ENCODE measurements at regions not wholly inside any gene's neighbourhood (a gene's known extent, or its start where the extent isn't known, plus 50 kb on each side); places are given as distances from the start of the nearest gene placed in this dataset.

GRCh38 chr3:35483131-35483530 lies 156.2 kb upstream of the ARPP21 start:
- H3K4me1 ChIP-seq = no peaks in the 10 kb centered on the region
- TF ChIP-seq, protein P1, sequence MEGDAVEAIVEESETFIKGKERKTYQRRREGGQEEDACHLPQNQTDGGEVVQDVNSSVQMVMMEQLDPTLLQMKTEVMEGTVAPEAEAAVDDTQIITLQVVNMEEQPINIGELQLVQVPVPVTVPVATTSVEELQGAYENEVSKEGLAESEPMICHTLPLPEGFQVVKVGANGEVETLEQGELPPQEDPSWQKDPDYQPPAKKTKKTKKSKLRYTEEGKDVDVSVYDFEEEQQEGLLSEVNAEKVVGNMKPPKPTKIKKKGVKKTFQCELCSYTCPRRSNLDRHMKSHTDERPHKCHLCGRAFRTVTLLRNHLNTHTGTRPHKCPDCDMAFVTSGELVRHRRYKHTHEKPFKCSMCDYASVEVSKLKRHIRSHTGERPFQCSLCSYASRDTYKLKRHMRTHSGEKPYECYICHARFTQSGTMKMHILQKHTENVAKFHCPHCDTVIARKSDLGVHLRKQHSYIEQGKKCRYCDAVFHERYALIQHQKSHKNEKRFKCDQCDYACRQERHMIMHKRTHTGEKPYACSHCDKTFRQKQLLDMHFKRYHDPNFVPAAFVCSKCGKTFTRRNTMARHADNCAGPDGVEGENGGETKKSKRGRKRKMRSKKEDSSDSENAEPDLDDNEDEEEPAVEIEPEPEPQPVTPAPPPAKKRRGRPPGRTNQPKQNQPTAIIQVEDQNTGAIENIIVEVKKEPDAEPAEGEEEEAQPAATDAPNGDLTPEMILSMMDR (IDR thresholded peaks at IDR 0.05) = no peak
- no peak overlapping the region for H3K4me3 ChIP-seq
- no peaks in the 10 kb centered on the region for H3K9me3 ChIP-seq
- no peaks in the 10 kb centered on the region for H3K27me3 ChIP-seq
- intact Hi-C loops (cut with DNase I; ENCODE audit: low total_unique reads) = no loop called here
- DNase-seq = no peak
- no peak overlapping the region for H3K27ac ChIP-seq
- no peaks in the 10 kb centered on the region for H3K36me3 ChIP-seq

DNA sequence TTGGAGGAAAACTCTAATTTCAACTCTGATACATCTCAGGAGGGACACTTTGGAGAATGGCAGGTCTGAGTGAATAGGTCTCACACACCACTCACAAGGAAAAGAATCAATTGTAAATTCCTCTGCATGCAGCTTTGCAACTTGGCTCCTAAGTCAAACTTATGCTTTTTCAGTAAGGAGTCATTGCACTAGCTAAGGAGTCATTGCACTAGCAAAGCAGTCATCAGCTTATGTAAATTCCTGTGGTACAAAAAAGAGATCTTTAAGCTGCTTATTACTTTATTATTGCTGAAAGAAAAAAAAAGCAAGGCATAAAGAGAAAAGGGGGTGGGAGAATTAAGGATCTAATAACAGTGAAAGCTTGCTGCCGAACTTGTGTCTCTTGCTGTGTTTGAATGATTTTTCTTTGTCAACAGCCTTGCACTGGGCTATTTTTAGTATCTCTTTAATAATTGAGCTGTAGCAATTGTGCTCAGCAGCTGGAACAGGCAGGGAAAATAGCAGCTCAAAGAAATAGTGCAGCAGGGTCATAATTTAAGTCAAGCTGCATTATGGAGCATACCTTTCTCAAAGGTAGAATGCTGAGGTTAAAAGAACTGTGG lies 154.3 kb upstream of the ARPP21 start:
- H3K27ac ChIP-seq = no peak overlapping the region
- H3K27me3 ChIP-seq = no peaks in the 10 kb centered on the region
- H3K9me3 ChIP-seq = no peaks in the 10 kb centered on the region
- no peak overlapping the region for H3K4me3 ChIP-seq
- TF ChIP-seq, protein P1 (IDR thresholded peaks at IDR 0.05) = no peak
- no peaks in the 10 kb centered on the region for H3K4me1 ChIP-seq
- DNase-seq = no peak
- H3K36me3 ChIP-seq = no peaks in the 10 kb centered on the region
- intact Hi-C loops (cut with DNase I; ENCODE audit: low total_unique reads) = no loop called here

- Histone ChIP-seq H3K4me3 (no peak overlapping the region), H3K36me3 (no peaks in the 10 kb centered on the region), H3K27ac (no peak overlapping the region), H3K4me1 (no peaks in the 10 kb centered on the region), H3K9me3 (no peaks in the 10 kb centered on the region), H3K27me3 (no peaks in the 10 kb centered on the region)
- intact Hi-C loops (cut with DNase I; ENCODE audit: low total_unique reads) = no loop called here
- TF ChIP-seq, protein P1 (IDR thresholded peaks at IDR 0.05) = no peak
- no peak for DNase-seq
Observed at GRCh38 chr3:35486295-35486694, 153.0 kb upstream of the ARPP21 start.

GRCh38 chr3:35487376-35487775 lies 151.9 kb upstream of the ARPP21 start:
- intact Hi-C loops (cut with DNase I; ENCODE audit: low total_unique reads) = no loop called here
- DNase-seq = no peak
- Histone ChIP-seq H3K27me3 (no peaks in the 10 kb centered on the region), H3K4me1 (peaks cover 0 to 4% (median 0%) of the 10 kb centered on the region in 4 donors), H3K27ac (no peak overlapping the region), H3K9me3 (no peaks in the 10 kb centered on the region), H3K36me3 (no peaks in the 10 kb centered on the region), H3K4me3 (no peak overlapping the region)
- TF ChIP-seq, protein P1 (IDR thresholded peaks at IDR 0.05) = no peak

DNA sequence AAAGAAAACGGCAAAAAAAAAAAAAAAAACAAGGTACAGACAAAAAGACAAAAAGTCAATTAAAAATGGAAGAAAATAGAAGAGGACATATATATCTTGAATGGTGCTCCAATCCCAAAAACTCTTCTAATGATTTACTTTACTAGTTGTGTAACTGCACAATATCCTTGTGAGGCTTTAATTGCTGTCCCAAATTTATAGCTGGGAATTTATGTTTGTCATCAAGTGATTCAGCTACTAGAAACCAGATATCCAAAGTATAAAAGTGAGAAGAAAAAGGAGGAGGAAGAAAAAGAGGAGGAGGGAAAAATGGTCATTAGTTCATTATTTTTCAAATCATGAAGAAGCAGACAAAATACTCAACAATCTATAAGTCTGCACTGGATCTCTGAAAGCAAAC lies 150.8 kb upstream of the ARPP21 start:
- Histone ChIP-seq H3K4me3 (no peak overlapping the region), H3K36me3 (no peaks in the 10 kb centered on the region), H3K27me3 (no peaks in the 10 kb centered on the region), H3K27ac (no peak overlapping the region), H3K4me1 (peaks cover 0 to 4% (median 0%) of the 10 kb centered on the region in 4 donors), H3K9me3 (no peaks in the 10 kb centered on the region)
- no peak for DNase-seq
- intact Hi-C loops (cut with DNase I; ENCODE audit: low total_unique reads) = no loop called here
- TF ChIP-seq, protein P1 (IDR thresholded peaks at IDR 0.05) = no peak

DNA sequence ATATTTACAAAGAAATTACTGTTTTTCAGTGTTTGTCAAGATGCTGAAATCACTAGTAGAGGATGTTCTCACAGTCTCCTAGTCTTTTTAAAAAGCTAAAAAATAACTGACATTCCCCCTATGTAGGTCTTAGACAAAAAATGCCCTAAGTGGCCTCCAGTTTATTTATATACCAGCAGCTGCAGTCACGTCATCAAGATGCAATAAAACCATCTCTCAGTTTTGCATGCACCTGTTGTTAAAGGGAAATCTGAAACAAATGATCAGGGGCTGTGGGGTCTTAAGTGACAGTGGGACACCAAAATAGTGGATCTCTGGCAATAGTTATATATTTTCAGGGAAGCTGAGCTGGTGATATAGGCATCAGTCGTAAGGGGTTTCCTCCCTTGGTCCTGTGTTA lies 146.5 kb upstream of the ARPP21 start:
- Histone ChIP-seq H3K4me3 (no peak overlapping the region), H3K4me1 (peaks cover 0 to 4% (median 0%) of the 10 kb centered on the region in 4 donors), H3K36me3 (no peaks in the 10 kb centered on the region), H3K9me3 (no peaks in the 10 kb centered on the region), H3K27me3 (no peaks in the 10 kb centered on the region), H3K27ac (no peak overlapping the region)
- no peak for DNase-seq
- intact Hi-C loops (cut with DNase I; ENCODE audit: low total_unique reads) = no loop called here
- TF ChIP-seq, protein P1 (IDR thresholded peaks at IDR 0.05) = no peak
